Neuronal stem cell (in vitro differentiated cells): ENCODE measurements at regions not wholly inside any gene's neighbourhood (a gene's known extent, or its start where the extent isn't known, plus 50 kb on each side); places are given as distances from the start of the nearest gene placed in this dataset.
"Not testable (repeated sequence)": the region's sequence is repeated elsewhere in the genome, so short reads cannot be mapped to it uniquely, and the experiment has no call there.

Experiments
- DNase-seq: peaks from one replicate; pipeline ENCODE4 v3.0.0-alpha.2; 2013; ENCODE audit warnings: low spot score
- H2AFZ ChIP-seq: one replicate; pipeline ENCODE4 v1.6.1; 2013; ENCODE audit warnings: mild to moderate bottlenecking, low read length, inconsistent platforms
- H2AK5ac ChIP-seq: 2 replicates; pipeline ENCODE4 v1.6.1; 2013; ENCODE audit warnings: low read depth, mild to moderate bottlenecking, inconsistent platforms, low read length, moderate library complexity, mixed read lengths
- H2BK120ac ChIP-seq: 2 replicates; pipeline ENCODE4 v1.6.1; 2013; ENCODE audit warnings: low read depth, mild to moderate bottlenecking, inconsistent platforms, low read length, moderate library complexity, mixed read lengths
- H2BK12ac ChIP-seq: one replicate; pipeline ENCODE4 v1.6.1; 2013; ENCODE audit warnings: low read length, inconsistent platforms
- H2BK15ac ChIP-seq: 2 replicates; pipeline ENCODE4 v1.6.1; 2013; ENCODE audit warnings: mild to moderate bottlenecking, low read length, inconsistent platforms, mixed read lengths
- H2BK5ac ChIP-seq: one replicate; pipeline ENCODE4 v1.6.1; 2013; ENCODE audit warnings: inconsistent platforms, mild to moderate bottlenecking, low read length, moderate library complexity
- H3K14ac ChIP-seq: one replicate; pipeline ENCODE4 v1.6.1; 2013; ENCODE audit warnings: low read length, inconsistent platforms
- H3K18ac ChIP-seq: 2 replicates; pipeline ENCODE4 v1.6.1; 2013; ENCODE audit warnings: low read length, inconsistent platforms
- H3K23ac ChIP-seq: 2 replicates; pipeline ENCODE4 v1.6.1; 2013; ENCODE audit warnings: low read depth, mild to moderate bottlenecking, mixed read lengths, low read length, inconsistent platforms; ENCODE audit not compliant: poor library complexity
- H3K27ac ChIP-seq: replicated peaks from 3 replicates; pipeline ENCODE4 v1.5.1; 2013; ENCODE audit warnings: low read length, inconsistent platforms
- H3K27me3 ChIP-seq, 3 experiments: 2 replicates each; pipeline ENCODE4 v1.6.1; 2013; ENCODE audit warnings: low read length in 3 of 3, mild to moderate bottlenecking in 2 of 3, inconsistent platforms in 1 of 3, low read depth in 1 of 3, mixed read lengths in 1 of 3, moderate library complexity in 1 of 3; ENCODE audit not compliant: control insufficient read depth in 3 of 3, insufficient read depth in 3 of 3
- H3K36me3 ChIP-seq, 2 donors: replicated peaks in 1 of 2; 2 replicates each; pipeline ENCODE4 v1.6.1; 2013; ENCODE audit warnings: low read length in 2 of 2; ENCODE audit not compliant: control insufficient read depth in 2 of 2, insufficient read depth in 2 of 2
- H3K4ac ChIP-seq: 2 replicates; pipeline ENCODE4 v1.6.1; 2013; ENCODE audit warnings: inconsistent platforms, mild to moderate bottlenecking, low read length, moderate library complexity
- H3K4me1 ChIP-seq, 2 donors: 1 replicate in 1 of 2; 2 replicates in 1 of 2; pipeline ENCODE4 v1.6.1; 2013; ENCODE audit warnings: low read length in 2 of 2, low read depth in 1 of 2; ENCODE audit not compliant: control insufficient read depth in 2 of 2, insufficient read depth in 1 of 2
- H3K4me2 ChIP-seq: one replicate; pipeline ENCODE4 v1.6.1; 2013; ENCODE audit warnings: mild to moderate bottlenecking, low read length, inconsistent platforms; ENCODE audit not compliant: insufficient read depth, poor library complexity, severe bottlenecking
- H3K4me3 ChIP-seq, 2 donors: 2 replicates each; pipeline ENCODE4 v1.5.1; 2013; ENCODE audit warnings: low read length in 2 of 2, mild to moderate bottlenecking in 2 of 2, inconsistent platforms in 1 of 2, moderate library complexity in 1 of 2
- H3K79me1 ChIP-seq: one replicate; pipeline ENCODE4 v1.6.1; 2013; ENCODE audit warnings: low read depth, mild to moderate bottlenecking, inconsistent platforms, low read length, moderate library complexity
- H3K9ac ChIP-seq: one replicate; pipeline ENCODE4 v1.6.1; 2013; ENCODE audit warnings: mild to moderate bottlenecking, low read depth, low read length, inconsistent platforms; ENCODE audit not compliant: poor library complexity
- H3K9me3 ChIP-seq, 2 donors: replicated peaks in 1 of 2; 2 replicates each; pipeline versions ENCODE3 to v1.6.1; 2013; ENCODE audit warnings: low read length in 2 of 2, mild to moderate bottlenecking in 2 of 2, inconsistent platforms in 1 of 2, low read depth in 1 of 2, mixed read lengths in 1 of 2, moderate library complexity in 1 of 2; ENCODE audit not compliant: control insufficient read depth in 2 of 2, insufficient read depth in 1 of 2
- H4K8ac ChIP-seq: one replicate; pipeline ENCODE4 v1.6.1; 2013; ENCODE audit warnings: low read depth, mild to moderate bottlenecking, inconsistent platforms, low read length, moderate library complexity
- H4K91ac ChIP-seq: one replicate; pipeline ENCODE4 v1.6.1; 2013; ENCODE audit warnings: low read length, low read depth, mild to moderate bottlenecking, inconsistent platforms; ENCODE audit not compliant: poor library complexity
- WGBS, 2 donors: extraction: QIAGEN DNeasy Blood & Tissue Kit; methylation state at CpG; one replicate each; pipeline ENCODE4 v1.1.7; 2013; ENCODE audit warnings: missing lambda C conversion rate in 2 of 2, mixed read lengths in 1 of 2; ENCODE audit not compliant: insufficient read length in 2 of 2, insufficient replicate concordance in 1 of 2; ENCODE audit errors: extremely low coverage in 2 of 2; 5-methylcytosine and 5-hydroxymethylcytosine counted together

DNA sequence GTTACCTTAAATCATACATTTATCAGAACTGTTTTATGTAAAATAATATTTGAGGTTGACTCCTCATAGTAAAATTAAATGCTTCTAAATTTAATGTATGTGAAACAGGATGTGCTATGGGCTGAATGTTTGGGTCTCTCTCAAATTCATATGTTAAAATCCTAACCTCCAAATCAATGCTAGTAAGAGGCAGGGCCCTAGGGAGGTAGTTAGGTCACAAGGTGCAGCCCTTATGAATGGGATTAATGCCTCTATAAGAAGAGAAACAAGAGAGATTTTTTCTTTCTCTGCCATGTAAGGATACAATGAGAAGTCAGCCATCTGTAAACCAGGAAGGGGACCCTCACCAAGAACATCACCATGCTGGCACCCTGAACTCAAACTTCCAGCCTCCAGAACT is 67.2 kb upstream of the ETAA1 start:
- H2BK120ac ChIP-seq, result no peak overlapping the region
- H4K91ac ChIP-seq, result no peak overlapping the region
- H3K9ac ChIP-seq, result no peak overlapping the region
- H2AFZ ChIP-seq, result no peak overlapping the region
- H4K8ac ChIP-seq, result no peak overlapping the region
- no peaks in the 10 kb centered on the region for H3K36me3 ChIP-seq
- H3K18ac ChIP-seq, result no peak overlapping the region
- peaks cover 0 to 4% (median 0%) of the 10 kb centered on the region in 3 experiments for H3K27me3 ChIP-seq
- H3K4ac ChIP-seq, result no peak overlapping the region
- no peak overlapping the region for H3K23ac ChIP-seq
- H3K79me1 ChIP-seq, result no peaks in the 10 kb centered on the region
- H3K9me3 ChIP-seq, result no peaks in the 10 kb centered on the region
- H2BK15ac ChIP-seq, result no peak overlapping the region
- H3K4me2 ChIP-seq, result no peak overlapping the region
- no peak overlapping the region for H2BK12ac ChIP-seq
- no peak overlapping the region for H2BK5ac ChIP-seq
- no peak for DNase-seq
- no peak overlapping the region for H2AK5ac ChIP-seq
- H3K27ac ChIP-seq, result no peak overlapping the region
- no peak overlapping the region for H3K4me3 ChIP-seq
- H3K14ac ChIP-seq, result no peak overlapping the region
- H3K4me1 ChIP-seq, result no peaks in the 10 kb centered on the region

GRCh38 chr2:67331419-67332086 is 65.6 kb upstream of the ETAA1 start:
- H2BK5ac ChIP-seq, H3K27ac ChIP-seq: not testable (repeated sequence)
- no CpG with 5 or more reads among the region's 9 CpGs for WGBS, 2 donors

GRCh38 chr2:67337903-67338302 is 59.2 kb upstream of the ETAA1 start:
- Histone ChIP-seq H3K4me1 (no peaks in the 10 kb centered on the region), H3K9ac (no peak overlapping the region), H2AK5ac (no peak overlapping the region), H4K8ac (no peak overlapping the region), H3K9me3 (no peaks in the 10 kb centered on the region), H4K91ac (no peak overlapping the region), H3K27ac (no peak overlapping the region), H2BK12ac (no peak overlapping the region), H3K36me3 (no peaks in the 10 kb centered on the region), H2AFZ (no peak overlapping the region), H3K79me1 (no peaks in the 10 kb centered on the region), H3K4ac (no peak overlapping the region), H3K4me2 (no peak overlapping the region), H3K27me3 (no peaks in the 10 kb centered on the region), H2BK120ac (no peak overlapping the region), H2BK5ac (no peak overlapping the region), H2BK15ac (no peak overlapping the region), H3K18ac (no peak overlapping the region), H3K14ac (no peak overlapping the region), H3K4me3 (no peak overlapping the region), H3K23ac (no peak overlapping the region)
- WGBS, 2 donors, result no CpG with 5 or more reads among the region's 2 CpGs
- DNase-seq, result no peak

More at GRCh38 chr2:67331419-67332086, 65.6 kb upstream of the ETAA1 start:
- not testable (repeated sequence) for H2BK15ac ChIP-seq, H2BK120ac ChIP-seq, H3K79me1 ChIP-seq, DNase-seq, H3K4me2 ChIP-seq, H4K91ac ChIP-seq, H3K4ac ChIP-seq, H2BK12ac ChIP-seq, H3K36me3 ChIP-seq, H3K9me3 ChIP-seq, H2AK5ac ChIP-seq, H4K8ac ChIP-seq, H3K4me3 ChIP-seq, H3K23ac ChIP-seq, H3K14ac ChIP-seq, H3K9ac ChIP-seq, H3K18ac ChIP-seq, H3K27me3 ChIP-seq, H3K4me1 ChIP-seq, H2AFZ ChIP-seq

DNA sequence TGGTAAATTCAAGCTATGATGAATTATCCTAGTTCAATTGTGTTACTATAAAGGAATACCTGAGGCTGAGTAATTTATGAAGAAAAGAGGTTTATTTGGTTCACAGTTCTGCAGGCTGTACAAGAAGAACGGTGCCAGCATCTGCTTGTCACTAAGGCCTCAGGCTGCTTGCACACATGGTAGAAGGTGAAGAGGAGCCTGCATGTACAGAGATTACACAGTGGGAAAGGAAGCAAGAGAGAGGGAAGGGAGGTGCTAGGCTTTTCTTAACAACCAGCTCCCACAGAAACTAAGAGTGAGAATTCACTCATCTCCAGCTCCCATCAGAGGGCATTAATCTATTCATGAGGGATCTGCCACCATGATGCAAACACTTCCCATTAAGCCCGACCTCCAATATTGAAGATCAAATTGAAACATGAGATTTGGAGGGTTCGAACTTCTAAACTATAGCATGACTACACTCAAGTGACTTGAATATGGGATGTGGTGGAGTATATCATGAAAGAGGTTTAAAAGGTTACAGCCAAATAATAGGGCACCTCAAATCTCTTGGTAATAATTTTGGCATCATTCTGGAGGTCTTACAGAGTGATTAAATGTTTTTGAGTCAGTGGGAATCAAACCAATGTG is 58.4 kb upstream of the ETAA1 start:
- Histone ChIP-seq H3K9ac (no peak overlapping the region), H2BK12ac (no peak overlapping the region), H3K4me1 (no peaks in the 10 kb centered on the region), H3K14ac (no peak overlapping the region), H2AK5ac (no peak overlapping the region), H3K27me3 (no peaks in the 10 kb centered on the region), H4K91ac (no peak overlapping the region), H3K9me3 (no peaks in the 10 kb centered on the region), H3K4me3 (no peak overlapping the region), H2BK15ac (no peak overlapping the region), H2AFZ (no peak overlapping the region), H2BK5ac (no peak overlapping the region), H3K18ac (no peak overlapping the region), H3K27ac (no peak overlapping the region), H2BK120ac (no peak overlapping the region), H3K23ac (no peak overlapping the region), H3K79me1 (no peaks in the 10 kb centered on the region), H4K8ac (no peak overlapping the region), H3K4me2 (no peak overlapping the region), H3K36me3 (no peaks in the 10 kb centered on the region), H3K4ac (no peak overlapping the region)
- DNase-seq, result no peak
- no CpG with 5 or more reads among the region's 3 CpGs for WGBS, 2 donors
